WTC11 (cell line): ENCODE measurements at regions not wholly inside any gene's neighbourhood (a gene's known extent, or its start where the extent isn't known, plus 50 kb on each side); places are given as distances from the start of the nearest gene placed in this dataset.

Experiments
- ATAC-seq: fragments of 200-7000 bp; cut with Tn5 transposase; 2 replicates; pipeline ENCODE4 v1.10.0; 2021; ENCODE audit warnings: mild to moderate bottlenecking, moderate library complexity
- CTCF ChIA-PET: fragments of 300-600 bp; sonication (Branson Sonifier 250); formaldehyde crosslinking; loops from one replicate; lab custom pipeline; 2021; ENCODE audit warnings: antibody characterized with exemption; lab: Charles Lee
- POLR2A ChIA-PET: fragments of 350-600 bp; sonication (Branson Sonifier 250); formaldehyde crosslinking; loops from one replicate; lab custom pipeline; 2021; ENCODE audit warnings: antibody characterized with exemption; lab: Charles Lee
- DNase-seq: peaks from one replicate; pipeline ENCODE4 v3.0.0; 2021; ENCODE audit warnings: low spot score
- H3K27ac Mint-ChIP-seq: 2 replicates; pipeline ENCODE4 v1.8.0; 2021; ENCODE audit warnings: mixed read lengths
- H3K27me3 Mint-ChIP-seq: 2 replicates; pipeline ENCODE4 v1.8.0; 2021; ENCODE audit warnings: low read depth, mild to moderate bottlenecking, moderate library complexity, mixed read lengths
- H3K36me3 Mint-ChIP-seq: 2 replicates; pipeline ENCODE4 v1.8.0; 2021; ENCODE audit warnings: mixed read lengths
- H3K4me1 Mint-ChIP-seq: 2 replicates; pipeline ENCODE4 v1.8.0; 2022; ENCODE audit warnings: mixed read lengths
- H3K4me3 Mint-ChIP-seq: 2 replicates; pipeline ENCODE4 v1.8.0; 2021; ENCODE audit warnings: mild to moderate bottlenecking, moderate library complexity, mixed read lengths
- H3K9me3 Mint-ChIP-seq: 2 replicates; pipeline ENCODE4 v1.8.0; 2021; ENCODE audit warnings: mixed read lengths
- CBFB ChIP-seq: sonication (generic); formaldehyde crosslinking; IDR thresholded peaks from 2 replicates; pipeline ENCODE4 v1.8.1; 2022; ENCODE audit warnings: mild to moderate bottlenecking, low read depth, missing genetic modification reagents
- ETV6 ChIP-seq: sonication (generic); formaldehyde crosslinking; IDR thresholded peaks from 2 replicates; pipeline ENCODE4 v1.8.1; 2022; ENCODE audit warnings: mild to moderate bottlenecking, missing genetic modification reagents
- GABPB1 ChIP-seq: sonication (generic); formaldehyde crosslinking; IDR thresholded peaks from 2 replicates; pipeline ENCODE4 v1.8.1; 2023; ENCODE audit warnings: mild to moderate bottlenecking, missing genetic modification reagents
- IRF2 ChIP-seq: sonication (generic); formaldehyde crosslinking; IDR thresholded peaks from 2 replicates; pipeline ENCODE4 v1.8.0; 2022; ENCODE audit warnings: low read depth, missing genetic modification reagents, borderline replicate concordance
- NFATC4 ChIP-seq: fragments of 250-450 bp; sonication (Bioruptor Pico); IDR thresholded peaks from 2 replicates; pipeline ENCODE4 v1.9.0; 2021; ENCODE audit warnings: mild to moderate bottlenecking
- NFE2L1 ChIP-seq: sonication (generic); formaldehyde crosslinking; IDR thresholded peaks from 2 replicates; pipeline ENCODE4 v1.8.1; 2023; ENCODE audit warnings: missing genetic modification reagents
- NFYB ChIP-seq: sonication (generic); formaldehyde crosslinking; conservative IDR thresholded peaks from 2 replicates; pipeline ENCODE4 v1.8.0; 2022; ENCODE audit warnings: low read depth, missing genetic modification reagents
- PRRX2 ChIP-seq: fragments of 250-450 bp; sonication (Bioruptor Pico); IDR thresholded peaks from 2 replicates; pipeline ENCODE4 v1.8.0; 2021; ENCODE audit warnings: mild to moderate bottlenecking
- SMAD4 ChIP-seq: sonication (generic); formaldehyde crosslinking; IDR thresholded peaks from 2 replicates; pipeline ENCODE4 v1.8.0; 2022; ENCODE audit warnings: mild to moderate bottlenecking, missing genetic modification reagents
- TCF7 ChIP-seq: sonication (generic); formaldehyde crosslinking; IDR thresholded peaks from 2 replicates; pipeline ENCODE4 v1.8.0; 2022; ENCODE audit warnings: mild to moderate bottlenecking, low read depth, missing genetic modification reagents, moderate library complexity
- ZBTB21 ChIP-seq: sonication (generic); formaldehyde crosslinking; IDR thresholded peaks from 2 replicates; pipeline ENCODE4 v1.8.1; 2023; ENCODE audit warnings: mild to moderate bottlenecking, missing genetic modification reagents, borderline replicate concordance
- ZNF121 ChIP-seq: sonication (generic); formaldehyde crosslinking; IDR thresholded peaks from 2 replicates; pipeline ENCODE4 v1.8.0; 2023; ENCODE audit warnings: missing genetic modification reagents
- ZNF138 ChIP-seq: sonication (generic); formaldehyde crosslinking; conservative IDR thresholded peaks from 2 replicates; pipeline ENCODE4 v1.8.1; 2022; ENCODE audit warnings: mild to moderate bottlenecking, moderate library complexity, missing genetic modification reagents
- ZNF396 ChIP-seq: fragments of 250-450 bp; sonication (Bioruptor Pico); IDR thresholded peaks from 2 replicates; pipeline ENCODE4 v1.8.0; 2021; ENCODE audit warnings: mild to moderate bottlenecking, moderate library complexity, borderline replicate concordance
- TF ChIP-seq, protein P1 (sequence below): sonication (generic); formaldehyde crosslinking; IDR thresholded peaks from 2 replicates; pipeline ENCODE4 v1.8.1; 2022; ENCODE audit warnings: mild to moderate bottlenecking, moderate library complexity, missing genetic modification reagents
- TF ChIP-seq, protein P2 (sequence below): sonication (generic); formaldehyde crosslinking; IDR thresholded peaks from 2 replicates; pipeline ENCODE4 v1.8.1; 2023; ENCODE audit warnings: mild to moderate bottlenecking, missing genetic modification reagents, moderate library complexity
- TF ChIP-seq, protein P3 (sequence below): fragments of 250-450 bp; sonication (Bioruptor Pico); IDR thresholded peaks from 2 replicates; pipeline ENCODE4 v1.9.0; 2021; ENCODE audit warnings: mild to moderate bottlenecking, borderline replicate concordance
- TF ChIP-seq, protein P4 (sequence below): sonication (generic); formaldehyde crosslinking; IDR thresholded peaks from 2 replicates; pipeline ENCODE4 v1.8.0; 2022; ENCODE audit warnings: mild to moderate bottlenecking, missing genetic modification reagents
- TF ChIP-seq, protein P5 (sequence below): fragments of 250-450 bp; sonication (Bioruptor Pico); conservative IDR thresholded peaks from 2 replicates; pipeline ENCODE4 v1.9.0; 2021; ENCODE audit warnings: mild to moderate bottlenecking
- TF ChIP-seq, protein P6 (sequence below): sonication (generic); formaldehyde crosslinking; IDR thresholded peaks from 2 replicates; pipeline ENCODE4 v1.8.1; 2022; ENCODE audit warnings: mild to moderate bottlenecking, missing genetic modification reagents, moderate library complexity, borderline replicate concordance
- TF ChIP-seq, protein P7 (sequence below): fragments of 250-450 bp; sonication (Bioruptor Pico); IDR thresholded peaks from 2 replicates; pipeline ENCODE4 v1.8.0; 2021; ENCODE audit warnings: mild to moderate bottlenecking

DNA sequence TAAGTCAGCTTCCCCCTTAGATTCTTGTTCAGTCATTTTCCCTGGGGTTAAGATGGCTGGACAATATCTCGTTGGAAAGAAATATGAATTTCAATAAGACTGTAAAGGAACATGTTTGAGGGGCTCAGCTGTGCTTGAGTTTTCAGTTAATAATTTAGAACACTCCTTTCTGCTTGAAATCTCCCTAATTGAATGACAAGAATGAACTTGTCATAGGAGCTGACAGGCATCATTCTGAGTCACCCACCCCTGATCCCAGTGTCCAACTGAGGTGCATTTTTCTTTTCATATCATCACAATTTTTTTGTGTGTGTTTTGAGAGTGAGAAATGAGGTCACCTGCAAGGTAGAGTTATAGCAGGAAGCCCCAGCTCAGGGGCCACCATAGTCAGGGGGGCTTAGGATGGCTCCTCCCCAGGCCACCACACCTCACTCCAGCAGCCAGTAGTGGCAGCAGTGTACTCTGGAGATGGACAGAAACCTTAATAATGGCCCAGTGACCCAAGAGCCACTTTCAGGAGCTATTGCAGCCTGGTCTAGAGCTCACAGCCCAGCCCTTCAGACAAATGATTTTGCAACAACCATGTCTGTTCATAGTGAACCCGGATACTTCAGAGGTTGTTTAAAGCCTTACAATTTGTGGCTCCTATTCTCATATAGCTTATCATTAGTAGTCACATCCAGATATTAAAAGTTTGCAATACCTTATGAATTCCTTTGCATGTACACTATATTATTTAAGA lies 174.5 kb downstream of the MAIP1 start:
- peaks cover 30% of the 10 kb centered on the region for H3K4me1 Mint-ChIP-seq
- H3K27ac Mint-ChIP-seq, result no peak overlapping the region
- no peak overlapping the region for H3K4me3 Mint-ChIP-seq
- ChIA-PET POLR2A (no interaction called here), CTCF (no interaction called here)
- peaks cover 23% of the 10 kb centered on the region for H3K9me3 Mint-ChIP-seq
- H3K27me3 Mint-ChIP-seq, result no peaks in the 10 kb centered on the region; the same call in 1 of the 2 replicates
- DNase-seq (no peak), ATAC-seq (no peak)
- TF ChIP-seq, protein P1, sequence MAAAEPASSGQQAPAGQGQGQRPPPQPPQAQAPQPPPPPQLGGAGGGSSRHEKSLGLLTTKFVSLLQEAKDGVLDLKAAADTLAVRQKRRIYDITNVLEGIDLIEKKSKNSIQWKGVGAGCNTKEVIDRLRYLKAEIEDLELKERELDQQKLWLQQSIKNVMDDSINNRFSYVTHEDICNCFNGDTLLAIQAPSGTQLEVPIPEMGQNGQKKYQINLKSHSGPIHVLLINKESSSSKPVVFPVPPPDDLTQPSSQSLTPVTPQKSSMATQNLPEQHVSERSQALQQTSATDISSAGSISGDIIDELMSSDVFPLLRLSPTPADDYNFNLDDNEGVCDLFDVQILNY (CRISPR knock-in tag), result no peak
- TF ChIP-seq, protein P2, sequence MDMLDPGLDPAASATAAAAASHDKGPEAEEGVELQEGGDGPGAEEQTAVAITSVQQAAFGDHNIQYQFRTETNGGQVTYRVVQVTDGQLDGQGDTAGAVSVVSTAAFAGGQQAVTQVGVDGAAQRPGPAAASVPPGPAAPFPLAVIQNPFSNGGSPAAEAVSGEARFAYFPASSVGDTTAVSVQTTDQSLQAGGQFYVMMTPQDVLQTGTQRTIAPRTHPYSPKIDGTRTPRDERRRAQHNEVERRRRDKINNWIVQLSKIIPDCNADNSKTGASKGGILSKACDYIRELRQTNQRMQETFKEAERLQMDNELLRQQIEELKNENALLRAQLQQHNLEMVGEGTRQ (CRISPR knock-in tag), result no peak
- TF ChIP-seq PRRX2, result no peak
- peaks cover 20% of the 10 kb centered on the region for H3K36me3 Mint-ChIP-seq

DNA sequence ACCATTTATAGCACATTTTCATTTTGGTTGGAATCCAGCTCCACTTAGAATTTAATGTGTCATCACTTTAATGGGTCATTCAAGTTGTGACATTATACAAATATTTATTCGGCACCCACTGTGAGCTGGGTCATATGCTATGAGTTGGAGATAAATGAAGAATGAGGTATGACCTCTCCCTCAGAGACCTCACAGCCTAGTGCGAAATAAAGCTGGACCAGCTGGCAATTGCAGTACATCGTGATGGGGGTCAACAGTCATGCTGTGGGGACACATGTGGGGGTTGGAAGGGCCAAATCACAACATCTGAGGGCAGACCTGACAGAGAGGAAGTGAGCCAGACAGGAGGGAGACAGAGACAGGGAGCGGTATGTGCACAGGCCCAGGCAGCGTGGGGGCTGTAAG lies 175.4 kb downstream of the MAIP1 start:
- peak overlapping the region; percentile 78; the same call in 1 of the 2 replicates for H3K27ac Mint-ChIP-seq
- TF ChIP-seq NFE2L1 (CRISPR knock-in tag), result no peak
- TF ChIP-seq, protein P3, sequence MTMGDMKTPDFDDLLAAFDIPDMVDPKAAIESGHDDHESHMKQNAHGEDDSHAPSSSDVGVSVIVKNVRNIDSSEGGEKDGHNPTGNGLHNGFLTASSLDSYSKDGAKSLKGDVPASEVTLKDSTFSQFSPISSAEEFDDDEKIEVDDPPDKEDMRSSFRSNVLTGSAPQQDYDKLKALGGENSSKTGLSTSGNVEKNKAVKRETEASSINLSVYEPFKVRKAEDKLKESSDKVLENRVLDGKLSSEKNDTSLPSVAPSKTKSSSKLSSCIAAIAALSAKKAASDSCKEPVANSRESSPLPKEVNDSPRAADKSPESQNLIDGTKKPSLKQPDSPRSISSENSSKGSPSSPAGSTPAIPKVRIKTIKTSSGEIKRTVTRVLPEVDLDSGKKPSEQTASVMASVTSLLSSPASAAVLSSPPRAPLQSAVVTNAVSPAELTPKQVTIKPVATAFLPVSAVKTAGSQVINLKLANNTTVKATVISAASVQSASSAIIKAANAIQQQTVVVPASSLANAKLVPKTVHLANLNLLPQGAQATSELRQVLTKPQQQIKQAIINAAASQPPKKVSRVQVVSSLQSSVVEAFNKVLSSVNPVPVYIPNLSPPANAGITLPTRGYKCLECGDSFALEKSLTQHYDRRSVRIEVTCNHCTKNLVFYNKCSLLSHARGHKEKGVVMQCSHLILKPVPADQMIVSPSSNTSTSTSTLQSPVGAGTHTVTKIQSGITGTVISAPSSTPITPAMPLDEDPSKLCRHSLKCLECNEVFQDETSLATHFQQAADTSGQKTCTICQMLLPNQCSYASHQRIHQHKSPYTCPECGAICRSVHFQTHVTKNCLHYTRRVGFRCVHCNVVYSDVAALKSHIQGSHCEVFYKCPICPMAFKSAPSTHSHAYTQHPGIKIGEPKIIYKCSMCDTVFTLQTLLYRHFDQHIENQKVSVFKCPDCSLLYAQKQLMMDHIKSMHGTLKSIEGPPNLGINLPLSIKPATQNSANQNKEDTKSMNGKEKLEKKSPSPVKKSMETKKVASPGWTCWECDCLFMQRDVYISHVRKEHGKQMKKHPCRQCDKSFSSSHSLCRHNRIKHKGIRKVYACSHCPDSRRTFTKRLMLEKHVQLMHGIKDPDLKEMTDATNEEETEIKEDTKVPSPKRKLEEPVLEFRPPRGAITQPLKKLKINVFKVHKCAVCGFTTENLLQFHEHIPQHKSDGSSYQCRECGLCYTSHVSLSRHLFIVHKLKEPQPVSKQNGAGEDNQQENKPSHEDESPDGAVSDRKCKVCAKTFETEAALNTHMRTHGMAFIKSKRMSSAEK (CRISPR knock-in tag), result no peak
- no peak for TF ChIP-seq NFATC4
- no peak for TF ChIP-seq ETV6 (CRISPR knock-in tag)
- TF ChIP-seq GABPB1 (CRISPR knock-in tag), result no peak
- TF ChIP-seq ZNF138 (CRISPR knock-in tag), result no peak
- TF ChIP-seq ZNF121 (CRISPR knock-in tag), result no peak
- TF ChIP-seq TCF7 (CRISPR knock-in tag), result no peak
- TF ChIP-seq, protein P4, sequence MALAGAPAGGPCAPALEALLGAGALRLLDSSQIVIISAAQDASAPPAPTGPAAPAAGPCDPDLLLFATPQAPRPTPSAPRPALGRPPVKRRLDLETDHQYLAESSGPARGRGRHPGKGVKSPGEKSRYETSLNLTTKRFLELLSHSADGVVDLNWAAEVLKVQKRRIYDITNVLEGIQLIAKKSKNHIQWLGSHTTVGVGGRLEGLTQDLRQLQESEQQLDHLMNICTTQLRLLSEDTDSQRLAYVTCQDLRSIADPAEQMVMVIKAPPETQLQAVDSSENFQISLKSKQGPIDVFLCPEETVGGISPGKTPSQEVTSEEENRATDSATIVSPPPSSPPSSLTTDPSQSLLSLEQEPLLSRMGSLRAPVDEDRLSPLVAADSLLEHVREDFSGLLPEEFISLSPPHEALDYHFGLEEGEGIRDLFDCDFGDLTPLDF (CRISPR knock-in tag), result no peak
- no peak for TF ChIP-seq ZBTB21 (CRISPR knock-in tag)
- TF ChIP-seq ZNF396 (CRISPR knock-in tag), result no peak
- TF ChIP-seq IRF2, result no peak
- TF ChIP-seq PRRX2, result no peak
- no peak for TF ChIP-seq CBFB (CRISPR knock-in tag)
- TF ChIP-seq, protein P5, sequence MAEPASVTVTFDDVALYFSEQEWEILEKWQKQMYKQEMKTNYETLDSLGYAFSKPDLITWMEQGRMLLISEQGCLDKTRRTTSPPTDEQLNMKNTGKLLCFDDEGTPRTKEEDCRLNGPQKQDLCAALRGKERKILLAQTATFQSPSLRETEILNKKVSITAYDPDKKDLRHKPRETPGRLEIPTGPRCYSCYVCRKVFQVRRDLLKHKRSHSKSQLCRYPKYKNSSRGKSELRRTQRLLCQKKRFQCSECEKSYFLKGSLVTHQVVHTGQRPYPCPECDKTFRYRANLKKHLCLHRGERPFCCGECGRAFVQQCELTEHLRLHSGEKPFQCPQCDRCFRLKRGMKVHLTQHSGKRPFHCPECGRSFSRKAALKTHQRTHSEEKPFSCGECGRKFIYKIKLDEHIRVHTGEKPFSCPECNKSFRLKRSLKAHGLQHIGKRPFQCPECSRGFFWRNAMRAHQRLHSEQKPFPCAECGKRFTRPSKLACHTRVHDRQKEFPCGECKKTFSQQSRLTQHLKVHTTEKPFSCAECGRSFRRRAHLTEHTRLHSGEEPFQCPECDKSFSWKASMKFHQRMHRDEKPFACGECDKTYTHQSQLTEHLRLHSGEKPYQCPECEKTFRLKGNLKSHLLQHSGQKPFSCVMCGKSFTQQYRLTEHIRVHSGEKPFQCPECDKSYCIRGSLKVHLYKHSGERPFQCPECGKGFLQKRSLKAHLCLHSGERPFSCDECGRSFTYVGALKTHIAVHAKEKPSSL, result no peak
- TF ChIP-seq NFYB (CRISPR knock-in tag), result no peak
- TF ChIP-seq, protein P6, sequence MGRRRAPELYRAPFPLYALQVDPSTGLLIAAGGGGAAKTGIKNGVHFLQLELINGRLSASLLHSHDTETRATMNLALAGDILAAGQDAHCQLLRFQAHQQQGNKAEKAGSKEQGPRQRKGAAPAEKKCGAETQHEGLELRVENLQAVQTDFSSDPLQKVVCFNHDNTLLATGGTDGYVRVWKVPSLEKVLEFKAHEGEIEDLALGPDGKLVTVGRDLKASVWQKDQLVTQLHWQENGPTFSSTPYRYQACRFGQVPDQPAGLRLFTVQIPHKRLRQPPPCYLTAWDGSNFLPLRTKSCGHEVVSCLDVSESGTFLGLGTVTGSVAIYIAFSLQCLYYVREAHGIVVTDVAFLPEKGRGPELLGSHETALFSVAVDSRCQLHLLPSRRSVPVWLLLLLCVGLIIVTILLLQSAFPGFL (CRISPR knock-in tag), result no peak
- TF ChIP-seq, protein P7, sequence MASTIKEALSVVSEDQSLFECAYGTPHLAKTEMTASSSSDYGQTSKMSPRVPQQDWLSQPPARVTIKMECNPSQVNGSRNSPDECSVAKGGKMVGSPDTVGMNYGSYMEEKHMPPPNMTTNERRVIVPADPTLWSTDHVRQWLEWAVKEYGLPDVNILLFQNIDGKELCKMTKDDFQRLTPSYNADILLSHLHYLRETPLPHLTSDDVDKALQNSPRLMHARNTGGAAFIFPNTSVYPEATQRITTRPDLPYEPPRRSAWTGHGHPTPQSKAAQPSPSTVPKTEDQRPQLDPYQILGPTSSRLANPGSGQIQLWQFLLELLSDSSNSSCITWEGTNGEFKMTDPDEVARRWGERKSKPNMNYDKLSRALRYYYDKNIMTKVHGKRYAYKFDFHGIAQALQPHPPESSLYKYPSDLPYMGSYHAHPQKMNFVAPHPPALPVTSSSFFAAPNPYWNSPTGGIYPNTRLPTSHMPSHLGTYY (CRISPR knock-in tag), result no peak
- no peak for TF ChIP-seq SMAD4 (CRISPR knock-in tag)
- ATAC-seq (peak; percentile 53), DNase-seq (no peak)
- ChIA-PET POLR2A (no interaction called here), CTCF (no interaction called here)
- peaks cover 27% of the 10 kb centered on the region for H3K9me3 Mint-ChIP-seq
- H3K36me3 Mint-ChIP-seq, result peaks cover 25% of the 10 kb centered on the region
- no peak overlapping the region for H3K4me3 Mint-ChIP-seq
- no peaks in the 10 kb centered on the region; the same call in 1 of the 2 replicates for H3K27me3 Mint-ChIP-seq
- peaks cover 36% of the 10 kb centered on the region for H3K4me1 Mint-ChIP-seq
